ENCODE measurements at regions not wholly inside any gene's neighbourhood (a gene's known extent, or its start where the extent isn't known, plus 50 kb on each side); places are given as distances from the start of the nearest gene placed in this dataset.
"Not testable (repeated sequence)": the region's sequence is repeated elsewhere in the genome, so short reads cannot be mapped to it uniquely, and the experiment has no call there.

GRCh38 chr4:18417651-18418050, 396.1 kb upstream of the LCORL start:
- TF ChIP-seq NRF1 (IDR thresholded peaks at IDR 0.05; ENCODE audit: low read depth, low read length); CTCF (IDR thresholded peaks at IDR 0.05): not testable (repeated sequence)

Measured in SK-N-SH (cell line).